Neural progenitor cell (in vitro differentiated cells): ENCODE measurements at regions not wholly inside any gene's neighbourhood (a gene's known extent, or its start where the extent isn't known, plus 50 kb on each side); places are given as distances from the start of the nearest gene placed in this dataset.

Experiments
- CTCF ChIP-seq: fragments of 200-600 bp; sonication (generic); IDR thresholded peaks from 2 replicates; pipeline ENCODE4 v1.5.1; 2017; ENCODE audit warnings: antibody characterized with exemption, mild to moderate bottlenecking
- EZH2 ChIP-seq: fragments of 200-600 bp; sonication (generic); IDR thresholded peaks from 2 replicates; pipeline ENCODE4 v1.6.1; 2017; ENCODE audit warnings: antibody characterized with exemption, mild to moderate bottlenecking, moderate library complexity
- EZH2phosphoT487 ChIP-seq: fragments of 200-600 bp; sonication (generic); IDR thresholded peaks from 2 replicates; pipeline ENCODE4 v1.6.1; 2017; ENCODE audit warnings: antibody characterized with exemption

GRCh38 chr5:103375863-103376591 lies 117.5 kb downstream of the MACIR start:
- no peak for TF ChIP-seq EZH2phosphoT487
- TF ChIP-seq EZH2, result no peak
- TF ChIP-seq CTCF, result no peak
